GM21723 (cell line): ENCODE measurements at regions not wholly inside any gene's neighbourhood (a gene's known extent, or its start where the extent isn't known, plus 50 kb on each side); places are given as distances from the start of the nearest gene placed in this dataset.

Experiments
- ATAC-seq: cut with Tn5 transposase; IDR thresholded peaks from one replicate; pipeline ENCODE4 v1.9.1; 2021; ENCODE audit warnings: mild to moderate bottlenecking, moderate library complexity; ENCODE audit not compliant: unreplicated experiment

DNA sequence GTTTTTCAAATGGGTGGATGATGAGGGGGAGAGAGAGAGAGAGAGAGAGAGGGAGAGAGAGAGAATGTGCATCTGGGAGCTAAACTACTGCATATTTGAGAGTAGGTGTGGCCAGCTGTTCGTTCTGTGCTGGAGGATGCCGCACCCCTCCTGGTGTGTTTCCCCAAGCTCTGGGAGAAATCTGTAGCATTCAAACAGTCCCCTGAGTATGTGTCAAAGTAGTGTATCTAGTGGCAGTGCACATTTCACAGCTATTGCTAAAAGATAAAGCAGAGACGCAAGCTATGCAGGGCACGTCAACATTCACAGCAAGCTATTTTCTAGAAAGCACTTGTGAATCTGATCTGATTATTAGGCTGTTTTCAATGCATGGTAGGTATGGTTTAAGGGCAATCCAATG lies 83.5 kb upstream of the LIMCH1 start:
- no peak for ATAC-seq

GRCh38 chr4:41455206-41455605 lies 82.8 kb upstream of the LIMCH1 start:
- ATAC-seq: no peak

DNA sequence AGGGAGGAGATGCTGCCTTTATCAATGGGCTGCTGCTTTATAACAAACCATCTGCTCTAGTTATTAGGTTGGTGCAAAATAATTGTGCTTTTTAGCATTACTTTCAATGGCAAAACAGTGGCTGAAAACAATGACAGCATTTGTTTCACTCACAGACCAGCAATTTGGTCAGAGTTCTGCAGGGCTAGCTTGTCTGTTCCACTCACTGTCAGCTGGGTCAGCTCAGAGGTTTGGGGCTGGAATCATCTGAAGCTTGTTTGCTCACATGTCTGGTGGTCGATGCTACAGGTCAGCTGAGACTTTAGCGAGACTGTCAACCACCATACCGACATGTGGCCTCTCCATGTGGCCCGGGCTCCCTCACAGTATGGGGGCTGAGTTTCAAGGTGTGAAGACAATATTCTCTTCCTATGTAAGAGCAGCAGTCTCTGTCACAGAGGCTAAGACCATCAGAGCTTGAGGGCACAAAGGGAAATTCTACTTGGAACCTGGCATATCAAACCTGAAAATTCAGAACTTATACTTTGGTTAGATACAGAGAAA lies 81.3 kb upstream of the LIMCH1 start:
- ATAC-seq: no peak

- no peak for ATAC-seq
Observed at GRCh38 chr4:41458689-41459088, 79.3 kb upstream of the LIMCH1 start.

DNA sequence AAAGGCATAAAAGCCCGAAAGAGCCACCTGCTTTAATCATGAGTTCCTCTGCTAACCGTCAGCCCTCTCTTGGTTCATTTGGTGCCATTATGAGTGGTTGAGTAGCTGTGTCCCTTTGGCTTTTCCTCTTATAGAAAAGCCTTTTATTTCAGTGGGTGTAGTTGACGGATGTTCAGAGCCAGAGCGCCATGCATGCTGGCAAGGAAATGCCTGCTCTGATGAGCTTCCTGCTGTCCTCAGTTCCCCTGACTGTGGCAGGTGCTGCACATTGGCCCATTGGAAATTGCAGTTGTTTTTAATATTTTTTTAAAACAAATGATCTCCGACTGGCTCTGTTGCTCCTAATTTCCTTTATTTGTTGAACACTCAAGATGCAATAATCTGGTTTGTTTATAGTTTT lies 77.3 kb upstream of the LIMCH1 start:
- no peak for ATAC-seq

DNA sequence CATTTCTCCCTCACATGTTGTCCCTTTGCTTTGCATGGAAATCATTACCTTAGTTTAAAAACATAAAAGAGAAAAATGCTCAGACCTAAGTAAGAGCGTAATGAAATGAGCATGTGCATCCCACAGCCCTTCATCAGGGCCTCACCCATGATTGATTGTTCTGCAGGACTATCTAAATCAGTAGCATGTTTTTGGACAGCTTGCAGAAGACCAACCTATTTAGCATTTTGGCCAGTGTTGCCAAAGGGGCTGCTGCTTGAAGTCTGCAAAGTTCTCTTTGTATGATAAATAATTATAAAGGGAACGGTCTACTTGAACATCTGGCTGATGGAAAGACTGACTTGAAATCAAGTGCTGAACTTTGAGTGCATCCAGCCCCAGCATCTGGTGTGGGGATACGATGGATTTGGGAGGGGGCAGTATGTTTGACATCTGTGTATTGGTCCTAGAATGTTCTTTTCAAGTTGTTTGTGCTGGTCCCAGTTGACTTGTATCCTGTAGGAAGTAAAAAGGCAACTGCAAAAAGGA lies 76.1 kb upstream of the LIMCH1 start:
- no peak for ATAC-seq

- ATAC-seq: no peak
Observed at GRCh38 chr4:41465146-41465761, 72.7 kb upstream of the LIMCH1 start.

DNA sequence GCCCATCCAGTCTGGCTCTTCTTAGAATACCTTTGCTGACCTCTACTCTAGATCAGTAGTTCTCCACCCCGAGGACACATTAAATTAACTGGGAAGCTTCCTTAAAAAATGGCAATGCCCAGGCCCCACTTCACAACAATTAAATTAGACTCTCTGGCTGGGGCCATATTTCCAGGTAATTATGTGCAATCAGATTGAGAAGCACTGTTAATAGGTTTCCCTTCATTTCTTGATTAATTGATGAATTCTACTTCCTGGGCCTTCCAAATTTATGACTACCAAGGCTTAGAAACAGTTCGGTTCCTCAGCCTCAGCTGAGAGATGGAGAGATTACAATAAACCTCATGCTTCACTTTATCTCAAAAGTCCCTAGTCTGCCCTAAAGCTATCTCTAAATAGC lies 71.7 kb upstream of the LIMCH1 start:
- no peak for ATAC-seq

- ATAC-seq: no peak
Observed at GRCh38 chr4:41468122-41468521, 69.8 kb upstream of the LIMCH1 start.

DNA sequence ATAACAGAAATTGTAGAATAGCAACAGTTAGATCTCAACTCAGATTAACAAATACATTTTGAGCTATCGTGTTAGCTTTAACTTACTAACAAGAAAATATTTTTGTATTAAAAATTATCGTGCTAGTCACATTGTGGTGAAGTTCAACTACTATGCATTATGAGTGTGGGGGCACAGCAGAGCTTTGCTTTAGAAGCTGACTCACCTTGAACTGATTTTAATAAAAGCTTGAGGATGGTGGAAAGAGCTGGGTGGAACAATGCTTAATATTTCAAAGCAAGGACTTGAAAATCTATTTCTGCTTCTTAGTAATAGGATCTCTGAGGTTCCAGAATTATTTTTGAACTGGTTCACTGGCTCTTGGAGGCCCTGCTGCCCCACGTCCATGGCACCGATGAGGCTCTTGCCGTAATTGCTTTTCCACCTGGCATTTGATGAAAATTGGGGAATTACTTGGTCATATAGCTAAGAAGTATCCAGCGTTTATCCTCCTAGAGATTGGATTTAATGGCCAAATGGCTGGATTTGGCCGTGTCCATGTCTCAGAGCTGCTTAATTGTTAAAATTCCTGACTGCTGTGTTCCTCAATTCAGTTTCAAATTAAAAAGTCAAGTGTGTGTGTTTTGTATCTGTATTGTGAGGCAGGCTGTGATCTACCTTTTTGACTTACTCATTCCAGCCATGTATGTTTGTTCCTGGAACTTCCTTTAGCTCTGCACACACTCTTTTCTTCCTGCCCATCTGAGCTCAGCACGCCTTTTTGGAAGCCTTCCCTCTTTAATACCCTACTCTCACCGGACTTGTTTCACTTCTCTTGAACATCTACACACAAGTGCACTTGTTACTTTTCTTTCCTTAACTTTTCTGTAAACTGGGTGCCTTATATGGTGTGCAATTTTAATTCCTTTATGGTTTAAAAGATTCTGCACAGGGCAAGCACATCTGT lies 66.6 kb upstream of the LIMCH1 start:
- ATAC-seq: no peak

GRCh38 chr4:41472081-41472480 lies 65.9 kb upstream of the LIMCH1 start:
- no peak for ATAC-seq

- no peak for ATAC-seq
Observed at GRCh38 chr4:41473176-41473575, 64.8 kb upstream of the LIMCH1 start.

- no peak for ATAC-seq
Observed at GRCh38 chr4:41475402-41475801, 62.6 kb upstream of the LIMCH1 start.

DNA sequence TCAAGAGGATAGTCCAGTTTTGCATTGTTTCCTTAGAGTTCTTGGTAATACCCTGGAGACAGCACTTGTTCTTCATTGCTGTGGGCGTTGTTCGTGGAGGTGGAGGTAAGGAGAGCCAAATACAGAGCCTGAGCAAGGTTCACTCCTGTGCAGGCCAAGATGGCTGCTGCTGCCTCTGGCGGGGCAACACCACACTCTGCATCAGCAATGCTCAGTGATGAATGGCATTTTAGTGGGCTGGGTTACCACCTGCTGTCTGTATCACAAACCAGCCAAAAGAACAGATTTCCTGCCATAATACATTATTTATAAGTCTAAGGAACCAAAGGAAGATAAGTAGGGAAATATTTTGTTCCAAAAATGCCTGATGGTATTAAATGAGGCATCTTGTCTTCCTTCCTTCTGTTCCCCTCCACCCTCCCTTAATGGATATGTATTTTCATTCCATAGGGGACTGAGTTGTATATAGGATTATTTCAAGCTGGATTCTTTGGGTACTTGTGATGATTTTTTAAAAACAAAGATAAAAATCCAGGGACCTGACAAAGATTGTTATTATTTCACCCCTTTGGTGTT lies 61.6 kb upstream of the LIMCH1 start:
- ATAC-seq: no peak

DNA sequence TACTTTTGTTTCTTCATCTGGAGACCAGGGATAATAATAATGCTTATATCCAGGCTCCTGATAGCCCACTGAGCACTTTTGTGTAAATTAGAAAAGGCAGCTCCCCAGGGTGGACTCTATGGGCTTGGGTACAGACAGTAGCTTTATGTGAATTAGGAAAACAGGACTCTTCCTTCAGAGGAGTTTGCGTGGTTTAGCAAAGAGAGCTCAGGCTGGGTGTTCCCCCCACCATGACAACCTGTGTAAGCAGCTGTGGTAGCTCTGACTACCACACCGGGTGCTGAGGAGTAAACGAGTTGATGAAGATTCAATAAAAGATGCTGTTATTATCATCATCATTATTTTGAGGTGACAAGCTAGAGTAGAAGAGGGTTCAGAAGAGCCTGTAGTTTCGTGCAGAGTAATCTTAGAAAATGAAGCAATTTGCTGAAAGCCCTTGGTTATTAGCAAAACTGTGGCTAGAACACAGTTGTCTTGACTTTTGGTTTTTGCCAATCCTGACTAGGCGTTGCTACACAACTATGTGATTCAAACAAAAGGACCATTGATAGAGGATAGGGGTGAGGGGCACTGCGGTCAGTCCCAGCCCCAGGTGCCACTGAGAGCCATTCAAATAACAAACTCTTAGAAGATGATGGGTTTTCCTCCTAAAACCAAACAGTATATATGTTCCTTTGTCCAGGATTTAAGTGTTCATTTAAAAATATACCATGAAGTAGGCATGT lies 60.6 kb upstream of the LIMCH1 start:
- ATAC-seq: no peak

DNA sequence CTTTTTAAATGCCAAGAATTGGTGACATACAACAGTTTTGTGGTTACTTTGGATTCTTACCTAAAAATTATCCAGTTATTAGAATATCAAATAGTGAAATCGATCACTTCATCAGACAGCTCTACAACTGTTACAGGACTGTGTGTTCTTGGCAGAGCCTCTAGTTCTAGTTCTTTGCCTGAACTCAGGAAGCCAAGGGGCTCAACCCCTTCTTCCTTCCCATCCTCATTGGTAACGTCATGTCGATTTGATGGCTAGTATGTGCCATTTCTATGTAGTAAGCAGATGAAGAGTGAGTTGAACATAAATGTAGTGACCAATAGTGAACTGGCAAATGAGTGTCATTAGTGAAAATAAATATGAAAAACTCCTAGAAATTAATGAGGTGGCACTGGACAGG lies 59.4 kb upstream of the LIMCH1 start:
- ATAC-seq: no peak

DNA sequence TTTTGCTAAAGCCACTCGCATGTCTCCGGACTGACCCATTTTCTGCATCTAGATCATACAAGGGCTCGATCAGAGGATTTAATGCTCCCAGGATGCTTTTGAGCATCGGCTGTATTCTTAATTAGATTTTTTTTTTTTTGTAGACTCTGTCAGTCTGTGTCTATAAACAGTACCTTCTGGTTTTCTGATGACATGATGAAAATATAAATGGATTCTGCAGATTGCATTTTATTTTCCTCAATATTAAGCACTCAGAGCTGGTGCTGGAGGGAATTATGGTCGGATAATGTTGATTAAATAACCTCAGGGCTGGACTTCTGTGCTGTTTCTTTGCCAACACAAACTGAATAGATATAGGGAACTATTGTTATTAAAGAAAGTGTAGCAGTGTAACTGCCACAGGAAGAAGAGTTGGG lies 57.1 kb upstream of the LIMCH1 start:
- ATAC-seq: no peak

DNA sequence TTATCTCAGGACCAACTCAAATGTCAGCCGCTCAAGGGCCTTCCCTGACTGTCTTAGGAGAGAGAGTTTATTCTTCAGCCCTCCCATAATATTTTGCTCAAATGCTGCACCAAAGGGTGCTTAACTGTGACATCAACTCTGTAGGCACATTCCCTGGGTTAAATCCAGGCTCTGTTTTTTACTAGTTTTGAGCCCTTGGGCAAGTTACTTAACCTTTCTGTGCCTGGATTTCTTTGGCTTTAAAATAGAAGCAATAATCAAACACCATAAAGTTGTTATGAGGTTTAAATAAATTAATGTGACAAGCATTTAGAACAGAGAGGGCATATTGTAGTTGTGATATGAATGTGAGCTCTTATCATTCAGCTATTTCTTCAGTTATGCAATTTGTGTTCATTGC lies 54.2 kb upstream of the LIMCH1 start:
- ATAC-seq: no peak

GRCh38 chr4:41485041-41485440 lies 52.9 kb upstream of the LIMCH1 start:
- ATAC-seq: no peak

GRCh38 chr4:41487868-41488440 lies 50.0 kb upstream of the LIMCH1 start:
- no peak for ATAC-seq
